SH-SY5Y (cell line): ENCODE measurements at regions not wholly inside any gene's neighbourhood (a gene's known extent, or its start where the extent isn't known, plus 50 kb on each side); places are given as distances from the start of the nearest gene placed in this dataset.

Source experiments
- GATA2 ChIP-seq: IDR thresholded peaks from 2 replicates; pipeline ENCODE4 v1.6.1; 2011; ENCODE audit warnings: mild to moderate bottlenecking, low read depth, low read length
- GATA3 ChIP-seq: IDR thresholded peaks from 2 replicates; pipeline ENCODE4 v1.6.1; 2011; ENCODE audit warnings: low read depth, mild to moderate bottlenecking, low read length, moderate library complexity

GRCh38 chr13:99884913-99885312 lies 86.7 kb downstream of the ZIC5 start:
- TF ChIP-seq GATA3 (no peak), GATA2 (no peak)
